Caco-2 (cell line): ENCODE measurements at regions not wholly inside any gene's neighbourhood (a gene's known extent, or its start where the extent isn't known, plus 50 kb on each side); places are given as distances from the start of the nearest gene placed in this dataset.

ENCODE experiments used
- BruUV-seq: library from RNA; stranded (reverse); fragments of 400-500 nt; replicated peaks from 2 replicates; lab custom pipeline; 2021; lab: Mats Ljungman, UMichigan
- CTCF ChIA-PET: fragments of 300-600 bp; sonication (Branson Sonifier 250); formaldehyde crosslinking; loops from one replicate; lab custom pipeline; 2022; ENCODE audit warnings: antibody characterized with exemption; lab: Charles Lee
- POLR2A ChIA-PET: fragments of 300-600 bp; sonication (Branson Sonifier 250); formaldehyde crosslinking; loops from one replicate; lab custom pipeline; 2022; ENCODE audit warnings: antibody characterized with exemption; lab: Charles Lee
- DNase-seq, 2 experiments: peaks; one replicate each; pipeline versions ENCODE4 v3.0.0 to v3.0.0-alpha.2; 2020 to 2022
- H3K27me3 ChIP-seq: replicated peaks from 2 replicates; pipeline ENCODE4 v1.6.0; 2011; ENCODE audit warnings: low read length; ENCODE audit not compliant: control insufficient read depth, insufficient read depth
- H3K36me3 ChIP-seq: 2 replicates; pipeline ENCODE4 v1.5.1; 2011; ENCODE audit warnings: low read length; ENCODE audit not compliant: control insufficient read depth, insufficient read depth
- H3K4me1 ChIP-seq: fragments of 250-450 bp; sonication (Bioruptor Pico); 2 replicates; pipeline ENCODE4 v1.5.1; 2020; ENCODE audit warnings: mild to moderate bottlenecking
- H3K4me3 ChIP-seq: 2 replicates; pipeline ENCODE4 v1.5.1; 2011; ENCODE audit warnings: low read depth, mild to moderate bottlenecking, control low read depth, low read length
- H3K9me3 ChIP-seq: fragments of 250-450 bp; sonication (Bioruptor Pico); 2 replicates; pipeline ENCODE4 v1.5.1; 2020; ENCODE audit warnings: mild to moderate bottlenecking, moderate library complexity
- H3K27ac Mint-ChIP-seq: one replicate; pipeline ENCODE4 v1.8.0; 2022; ENCODE audit warnings: mixed read lengths; ENCODE audit not compliant: unreplicated experiment
- H3K27me3 Mint-ChIP-seq: one replicate; pipeline ENCODE4 v1.8.0; 2022; ENCODE audit warnings: mixed read lengths; ENCODE audit not compliant: insufficient read depth, unreplicated experiment
- H3K36me3 Mint-ChIP-seq: one replicate; pipeline ENCODE4 v1.8.0; 2022; ENCODE audit warnings: mild to moderate bottlenecking, mixed read lengths; ENCODE audit not compliant: insufficient read depth, unreplicated experiment
- H3K4me1 Mint-ChIP-seq: one replicate; pipeline ENCODE4 v1.8.0; 2022; ENCODE audit warnings: low read depth, mixed read lengths; ENCODE audit not compliant: unreplicated experiment
- H3K4me3 Mint-ChIP-seq: one replicate; pipeline ENCODE4 v1.8.0; 2022; ENCODE audit warnings: mild to moderate bottlenecking, moderate library complexity, mixed read lengths; ENCODE audit not compliant: unreplicated experiment
- H3K9me3 Mint-ChIP-seq: one replicate; pipeline ENCODE4 v1.8.0; 2022; ENCODE audit warnings: mixed read lengths; ENCODE audit not compliant: unreplicated experiment
- CTCF ChIP-seq, 2 experiments: fragments of 200-600 bp in 1 of 2; IDR thresholded peaks; 1 replicate in 1 of 2; 2 replicates in 1 of 2; pipeline versions ENCODE4 v1.5.1 to v1.8.0; 2011 to 2022; ENCODE audit warnings: antibody characterized with exemption in 1 of 2, control low read depth in 1 of 2, inconsistent platforms in 1 of 2, low read depth in 1 of 2, low read length in 1 of 2, mild to moderate bottlenecking in 1 of 2, moderate library complexity in 1 of 2; ENCODE audit not compliant: insufficient read depth in 1 of 2, severe bottlenecking in 1 of 2, unreplicated experiment in 1 of 2
- intact Hi-C: fragments of 100-400 bp; cut with micrococcal nuclease; formaldehyde crosslinking; loops from one replicate; pipeline ENCODE4 v1.10.0; 2022; ENCODE audit not compliant: unreplicated experiment

DNA sequence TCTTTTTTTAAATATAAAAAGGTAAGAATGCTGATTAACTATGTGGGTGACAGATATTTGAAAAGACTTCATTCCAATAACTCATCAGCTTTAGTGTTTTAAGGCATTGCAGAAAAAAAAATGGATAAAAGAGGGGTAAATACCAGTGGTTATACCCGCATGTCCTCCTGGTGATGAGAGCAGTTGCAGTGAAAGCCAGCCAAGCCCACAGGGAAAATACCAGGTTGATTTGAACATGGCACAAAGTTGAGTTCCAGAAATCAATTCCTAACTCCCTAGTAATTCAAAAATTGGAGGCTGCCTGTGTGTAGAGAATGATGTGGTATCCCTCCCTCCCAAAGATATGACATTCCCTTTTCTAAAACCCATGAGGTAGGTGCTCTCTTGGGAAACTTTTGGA is 453.2 kb upstream of the SOX9 start:
- Histone ChIP-seq H3K27me3 (no peaks in the 10 kb centered on the region; the same call in 1 of the 2 replicates), H3K4me3 (no peak overlapping the region), H3K36me3 (no peaks in the 10 kb centered on the region), H3K9me3 (no peaks in the 10 kb centered on the region), H3K4me1 (no peaks in the 10 kb centered on the region)
- Mint-ChIP-seq H3K27ac (no peak overlapping the region), H3K4me1 (no peaks in the 10 kb centered on the region), H3K36me3 (no peaks in the 10 kb centered on the region), H3K9me3 (no peaks in the 10 kb centered on the region), H3K27me3 (no peaks in the 10 kb centered on the region), H3K4me3 (no peak overlapping the region)
- intact Hi-C loops, result no loop called here
- ChIA-PET CTCF (no interaction called here), POLR2A (no interaction called here)
- no peak for TF ChIP-seq CTCF (IDR thresholded peaks at IDR 0.05; ENCODE audit: insufficient read depth in 1 of 2, low read depth in 1 of 2, low read length in 1 of 2, severe bottlenecking in 1 of 2, unreplicated experiment in 1 of 2)
- BruUV-seq, result no TSS peak
- DNase-seq, result no peak

- CTCF ChIA-PET, result no interaction called here
Measured at GRCh38 chr17:71668807-71669206, 452.0 kb upstream of the SOX9 start.

DNA sequence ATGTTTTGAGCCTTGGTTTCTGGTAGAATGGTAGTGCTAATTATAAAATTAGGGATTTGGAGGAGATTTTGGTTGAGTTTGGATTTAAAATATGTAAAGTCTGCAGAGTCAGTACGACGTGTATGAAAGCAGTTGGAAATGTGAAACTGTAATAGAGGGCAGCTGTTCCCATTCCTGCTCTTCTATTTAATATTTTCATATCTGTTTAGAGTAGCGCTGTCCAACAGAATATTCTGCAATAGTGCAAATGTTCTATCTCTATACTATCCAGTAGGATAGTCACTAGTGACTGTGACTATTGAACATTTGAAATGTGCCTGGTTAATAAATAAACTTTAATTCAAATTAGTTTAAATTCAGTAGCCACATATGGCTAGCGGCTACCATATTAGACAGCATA is 443.4 kb upstream of the SOX9 start:
- no TSS peak for BruUV-seq
- H3K27ac Mint-ChIP-seq, result no peak overlapping the region
- H3K36me3 ChIP-seq, result no peaks in the 10 kb centered on the region
- ChIA-PET CTCF (no interaction called here), POLR2A (no interaction called here)
- peaks cover 15% of the 10 kb centered on the region for H3K4me1 Mint-ChIP-seq
- H3K9me3 Mint-ChIP-seq, result no peaks in the 10 kb centered on the region
- no peak for TF ChIP-seq CTCF (IDR thresholded peaks at IDR 0.05; ENCODE audit: insufficient read depth in 1 of 2, low read depth in 1 of 2, low read length in 1 of 2, severe bottlenecking in 1 of 2, unreplicated experiment in 1 of 2)
- H3K27me3 Mint-ChIP-seq, result no peaks in the 10 kb centered on the region
- no peak overlapping the region for H3K4me3 ChIP-seq
- peaks cover 24% of the 10 kb centered on the region for H3K4me1 ChIP-seq
- no peaks in the 10 kb centered on the region for H3K9me3 ChIP-seq
- intact Hi-C loops, result no loop called here
- H3K4me3 Mint-ChIP-seq, result no peak overlapping the region
- H3K36me3 Mint-ChIP-seq, result no peaks in the 10 kb centered on the region
- no peaks in the 10 kb centered on the region for H3K27me3 ChIP-seq
- DNase-seq, result no peak

More at GRCh38 chr17:71668807-71669206, 452.0 kb upstream of the SOX9 start:
- Histone ChIP-seq H3K4me1 (no peaks in the 10 kb centered on the region), H3K4me3 (no peak overlapping the region), H3K9me3 (no peaks in the 10 kb centered on the region), H3K36me3 (no peaks in the 10 kb centered on the region), H3K27me3 (no peaks in the 10 kb centered on the region; the same call in 1 of the 2 replicates)
- no peak overlapping the region for H3K4me3 Mint-ChIP-seq
- no peaks in the 10 kb centered on the region for H3K4me1 Mint-ChIP-seq
- DNase-seq, result no peak
- H3K9me3 Mint-ChIP-seq, result no peaks in the 10 kb centered on the region
- no peak for TF ChIP-seq CTCF (IDR thresholded peaks at IDR 0.05; ENCODE audit: insufficient read depth in 1 of 2, low read depth in 1 of 2, low read length in 1 of 2, severe bottlenecking in 1 of 2, unreplicated experiment in 1 of 2)
- POLR2A ChIA-PET, result no interaction called here
- intact Hi-C loops, result no loop called here
- no peaks in the 10 kb centered on the region for H3K27me3 Mint-ChIP-seq
- H3K27ac Mint-ChIP-seq, result no peak overlapping the region
- no TSS peak for BruUV-seq
- no peaks in the 10 kb centered on the region for H3K36me3 Mint-ChIP-seq
